SK-N-SH (cell line): ENCODE measurements at regions not wholly inside any gene's neighbourhood (a gene's known extent, or its start where the extent isn't known, plus 50 kb on each side); places are given as distances from the start of the nearest gene placed in this dataset.

Source experiments
- CHD2 ChIP-seq: fragments of 150-350 bp; IDR thresholded peaks from 2 replicates; pipeline ENCODE4 v1.6.1; 2018; ENCODE audit warnings: low read length; ENCODE audit not compliant: partially characterized antibody
- EP300 ChIP-seq, 2 experiments: IDR thresholded peaks; 2 replicates each; pipeline versions ENCODE4 v1.4.0 to v1.6.1; 2012; ENCODE audit warnings: borderline replicate concordance in 1 of 2, low read depth in 1 of 2, low read length in 1 of 2
- EZH2phosphoT487 ChIP-seq: fragments of 200-600 bp; sonication (generic); IDR thresholded peaks from 2 replicates; pipeline ENCODE4 v1.6.1; 2017; ENCODE audit warnings: low read depth, mixed run types, mild to moderate bottlenecking, antibody characterized with exemption, moderate library complexity, borderline replicate concordance
- GABPA ChIP-seq: IDR thresholded peaks from 2 replicates; pipeline ENCODE4 v1.4.0; 2012; ENCODE audit warnings: low read depth, mild to moderate bottlenecking
- JUND ChIP-seq: IDR thresholded peaks from 2 replicates; pipeline ENCODE4 v1.4.0; 2012
- MXI1 ChIP-seq: IDR thresholded peaks from 2 replicates; pipeline ENCODE4 v1.6.1; 2012; ENCODE audit warnings: mild to moderate bottlenecking, low read depth, low read length, improper control_type of control experiment
- TF ChIP-seq, protein P1 (sequence below): fragments of 200-600 bp; sonication (generic); IDR thresholded peaks from 2 replicates; pipeline ENCODE4 v1.6.1; 2017; ENCODE audit warnings: antibody characterized with exemption, mild to moderate bottlenecking, moderate library complexity
- TF ChIP-seq, protein P2 (sequence below): IDR thresholded peaks from 2 replicates; pipeline ENCODE4 v1.4.0; 2012; ENCODE audit warnings: low read depth, borderline replicate concordance
- TF ChIP-seq, protein P3 (sequence below): IDR thresholded peaks from 2 replicates; pipeline ENCODE4 v1.6.1; 2012; ENCODE audit warnings: mild to moderate bottlenecking, low read depth, low read length, moderate library complexity

DNA sequence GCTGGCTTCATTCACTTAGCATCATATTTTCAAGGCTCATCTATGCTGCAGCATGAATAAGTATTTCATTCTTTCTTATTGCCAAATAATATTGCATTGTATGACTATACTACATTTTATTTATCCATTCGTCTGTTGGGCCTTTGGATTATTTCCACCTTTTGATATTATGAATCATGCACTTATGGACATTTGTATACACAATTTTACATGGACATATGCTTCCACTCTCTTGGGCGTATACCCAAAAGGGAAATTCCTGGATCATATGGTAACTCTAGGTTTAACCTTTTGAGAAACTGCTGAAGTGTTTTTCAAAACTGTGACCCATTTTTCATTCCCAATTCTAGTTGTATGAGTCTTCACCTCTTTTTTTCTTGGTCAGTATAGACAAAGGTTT, 80.3 kb upstream of the GNAI1 start:
- TF ChIP-seq, protein P1, sequence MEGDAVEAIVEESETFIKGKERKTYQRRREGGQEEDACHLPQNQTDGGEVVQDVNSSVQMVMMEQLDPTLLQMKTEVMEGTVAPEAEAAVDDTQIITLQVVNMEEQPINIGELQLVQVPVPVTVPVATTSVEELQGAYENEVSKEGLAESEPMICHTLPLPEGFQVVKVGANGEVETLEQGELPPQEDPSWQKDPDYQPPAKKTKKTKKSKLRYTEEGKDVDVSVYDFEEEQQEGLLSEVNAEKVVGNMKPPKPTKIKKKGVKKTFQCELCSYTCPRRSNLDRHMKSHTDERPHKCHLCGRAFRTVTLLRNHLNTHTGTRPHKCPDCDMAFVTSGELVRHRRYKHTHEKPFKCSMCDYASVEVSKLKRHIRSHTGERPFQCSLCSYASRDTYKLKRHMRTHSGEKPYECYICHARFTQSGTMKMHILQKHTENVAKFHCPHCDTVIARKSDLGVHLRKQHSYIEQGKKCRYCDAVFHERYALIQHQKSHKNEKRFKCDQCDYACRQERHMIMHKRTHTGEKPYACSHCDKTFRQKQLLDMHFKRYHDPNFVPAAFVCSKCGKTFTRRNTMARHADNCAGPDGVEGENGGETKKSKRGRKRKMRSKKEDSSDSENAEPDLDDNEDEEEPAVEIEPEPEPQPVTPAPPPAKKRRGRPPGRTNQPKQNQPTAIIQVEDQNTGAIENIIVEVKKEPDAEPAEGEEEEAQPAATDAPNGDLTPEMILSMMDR = no peak
- TF ChIP-seq EZH2phosphoT487 (no peak), EP300 (IDR thresholded peaks at IDR 0.05; ENCODE audit: borderline replicate concordance in 1 of 2, low read depth in 1 of 2, low read length in 1 of 2) (no peak), GABPA (no peak), CHD2 (no peak), MXI1 (no peak), JUND (0 out of 2 replicates have a peak, but pooled peaks have one; percentile 8)
- TF ChIP-seq, protein P2, sequence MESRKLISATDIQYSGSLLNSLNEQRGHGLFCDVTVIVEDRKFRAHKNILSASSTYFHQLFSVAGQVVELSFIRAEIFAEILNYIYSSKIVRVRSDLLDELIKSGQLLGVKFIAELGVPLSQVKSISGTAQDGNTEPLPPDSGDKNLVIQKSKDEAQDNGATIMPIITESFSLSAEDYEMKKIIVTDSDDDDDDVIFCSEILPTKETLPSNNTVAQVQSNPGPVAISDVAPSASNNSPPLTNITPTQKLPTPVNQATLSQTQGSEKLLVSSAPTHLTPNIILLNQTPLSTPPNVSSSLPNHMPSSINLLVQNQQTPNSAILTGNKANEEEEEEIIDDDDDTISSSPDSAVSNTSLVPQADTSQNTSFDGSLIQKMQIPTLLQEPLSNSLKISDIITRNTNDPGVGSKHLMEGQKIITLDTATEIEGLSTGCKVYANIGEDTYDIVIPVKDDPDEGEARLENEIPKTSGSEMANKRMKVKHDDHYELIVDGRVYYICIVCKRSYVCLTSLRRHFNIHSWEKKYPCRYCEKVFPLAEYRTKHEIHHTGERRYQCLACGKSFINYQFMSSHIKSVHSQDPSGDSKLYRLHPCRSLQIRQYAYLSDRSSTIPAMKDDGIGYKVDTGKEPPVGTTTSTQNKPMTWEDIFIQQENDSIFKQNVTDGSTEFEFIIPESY = no peak
- TF ChIP-seq, protein P3, sequence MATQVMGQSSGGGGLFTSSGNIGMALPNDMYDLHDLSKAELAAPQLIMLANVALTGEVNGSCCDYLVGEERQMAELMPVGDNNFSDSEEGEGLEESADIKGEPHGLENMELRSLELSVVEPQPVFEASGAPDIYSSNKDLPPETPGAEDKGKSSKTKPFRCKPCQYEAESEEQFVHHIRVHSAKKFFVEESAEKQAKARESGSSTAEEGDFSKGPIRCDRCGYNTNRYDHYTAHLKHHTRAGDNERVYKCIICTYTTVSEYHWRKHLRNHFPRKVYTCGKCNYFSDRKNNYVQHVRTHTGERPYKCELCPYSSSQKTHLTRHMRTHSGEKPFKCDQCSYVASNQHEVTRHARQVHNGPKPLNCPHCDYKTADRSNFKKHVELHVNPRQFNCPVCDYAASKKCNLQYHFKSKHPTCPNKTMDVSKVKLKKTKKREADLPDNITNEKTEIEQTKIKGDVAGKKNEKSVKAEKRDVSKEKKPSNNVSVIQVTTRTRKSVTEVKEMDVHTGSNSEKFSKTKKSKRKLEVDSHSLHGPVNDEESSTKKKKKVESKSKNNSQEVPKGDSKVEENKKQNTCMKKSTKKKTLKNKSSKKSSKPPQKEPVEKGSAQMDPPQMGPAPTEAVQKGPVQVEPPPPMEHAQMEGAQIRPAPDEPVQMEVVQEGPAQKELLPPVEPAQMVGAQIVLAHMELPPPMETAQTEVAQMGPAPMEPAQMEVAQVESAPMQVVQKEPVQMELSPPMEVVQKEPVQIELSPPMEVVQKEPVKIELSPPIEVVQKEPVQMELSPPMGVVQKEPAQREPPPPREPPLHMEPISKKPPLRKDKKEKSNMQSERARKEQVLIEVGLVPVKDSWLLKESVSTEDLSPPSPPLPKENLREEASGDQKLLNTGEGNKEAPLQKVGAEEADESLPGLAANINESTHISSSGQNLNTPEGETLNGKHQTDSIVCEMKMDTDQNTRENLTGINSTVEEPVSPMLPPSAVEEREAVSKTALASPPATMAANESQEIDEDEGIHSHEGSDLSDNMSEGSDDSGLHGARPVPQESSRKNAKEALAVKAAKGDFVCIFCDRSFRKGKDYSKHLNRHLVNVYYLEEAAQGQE = no peak
